ENCODE measurements at regions not wholly inside any gene's neighbourhood (a gene's known extent, or its start where the extent isn't known, plus 50 kb on each side); places are given as distances from the start of the nearest gene placed in this dataset.

DNA sequence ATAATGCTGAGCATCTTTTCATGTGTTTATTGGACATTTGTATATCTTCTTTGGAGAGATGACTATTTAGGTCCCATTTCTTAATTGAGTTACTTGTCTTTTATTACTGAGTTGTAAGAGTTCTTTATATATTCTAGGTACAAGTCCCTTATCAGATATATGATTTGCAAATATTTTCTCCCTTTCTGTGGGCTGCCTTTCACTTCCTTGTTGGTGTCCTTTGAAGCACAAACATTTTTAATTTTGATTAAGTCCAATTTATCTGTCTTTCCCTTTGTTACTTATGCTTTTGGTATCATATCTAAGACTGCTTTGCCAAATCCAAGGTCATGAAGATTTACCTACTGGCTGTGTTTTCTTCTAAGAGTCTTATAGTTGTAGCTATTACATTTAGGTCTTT is 113.2 kb downstream of the HNRNPD start:
- no peaks in the 10 kb centered on the region for H3K9me3 Mint-ChIP-seq
- intact Hi-C loops (cut with micrococcal nuclease), result loop anchor here (10.0 kb wide), 1 partner anchor 856 kb away; no protein-coding TSS in a partner anchor

DNA sequence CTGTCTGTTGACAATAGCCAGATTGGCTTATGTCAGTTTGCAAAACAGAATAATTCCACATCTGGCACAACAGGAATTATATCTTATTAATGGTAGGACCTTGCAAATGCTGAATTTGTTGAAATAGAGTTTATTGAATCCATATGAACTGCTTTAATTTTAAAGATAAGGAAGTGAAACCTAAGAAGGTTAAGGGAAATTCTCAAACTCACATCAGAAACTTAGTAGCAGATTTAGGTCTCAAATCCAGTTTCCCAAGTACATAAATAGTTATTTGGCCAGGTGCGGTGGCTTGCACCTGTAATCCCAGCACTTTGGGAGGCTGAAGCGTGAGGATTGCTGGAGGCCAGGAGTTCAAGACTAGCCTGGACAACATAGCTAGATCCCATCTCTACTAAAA is 117.1 kb downstream of the HNRNPD start:
- intact Hi-C loops (cut with micrococcal nuclease), result no loop called here

More for the DNA sequence above, 113.2 kb downstream of the HNRNPD start:
- H3K4me3 Mint-ChIP-seq, result no peak overlapping the region
- H3K27me3 Mint-ChIP-seq (ENCODE audit: low read depth in 3 of 3), result peaks cover 0 to 3% (median 1%) of the 10 kb centered on the region in 3 donors
- no peak for DNase-seq
- Histone ChIP-seq H4K20me1 (ENCODE audit: insufficient read depth, low read length) (no peaks in the 10 kb centered on the region), H3K4me1 (ENCODE audit: control insufficient read depth in 1 of 2, insufficient read depth in 2 of 2, low read length in 2 of 2) (peaks cover 10 to 21% of the 10 kb centered on the region in 2 donors), H3K4me2 (replicated peaks; ENCODE audit: extremely low read depth, low read length, poor library complexity, severe bottlenecking) (no peak overlapping the region), H3K27me3 (ENCODE audit: control insufficient read depth in 2 of 2, insufficient read depth in 2 of 2, low read length in 2 of 2) (no peaks in the 10 kb centered on the region), H3K27ac (ENCODE audit: low read depth in 1 of 2, low read length in 2 of 2) (no peak overlapping the region), H3K79me2 (ENCODE audit: insufficient read depth, low read length) (no peaks in the 10 kb centered on the region), H3K9me3 (replicated peaks in 1 of 2; ENCODE audit: control insufficient read depth in 1 of 2, insufficient read depth in 1 of 2, low read length in 2 of 2) (no peaks in the 10 kb centered on the region), H2AFZ (ENCODE audit: insufficient read depth, low read depth, low read length, poor library complexity, severe bottlenecking) (no peak overlapping the region), H3K36me3 (replicated peaks in 1 of 2; ENCODE audit: control insufficient read depth in 1 of 2, insufficient read depth in 2 of 2, low read length in 2 of 2) (no peaks in the 10 kb centered on the region), H3K9ac (ENCODE audit: insufficient read depth, low read length, poor library complexity, severe bottlenecking) (no peak overlapping the region), H3K4me3 (replicated peaks in 1 of 3; ENCODE audit: low read depth in 2 of 3, low read length in 3 of 3) (no peak overlapping the region)
- peaks cover 0 to 2% of the 10 kb centered on the region in 2 donors for H3K36me3 Mint-ChIP-seq
- peak overlapping the region in 1 of 7 donors; percentile 10 for H3K27ac Mint-ChIP-seq
- TF ChIP-seq CTCF (IDR thresholded peaks at IDR 0.05), result no peak
- peaks cover 20% of the 10 kb centered on the region for H3K4me1 Mint-ChIP-seq

More for the DNA sequence above, 117.1 kb downstream of the HNRNPD start:
- H3K36me3 ChIP-seq (replicated peaks in 1 of 2; ENCODE audit: control insufficient read depth in 1 of 2, insufficient read depth in 2 of 2, low read length in 2 of 2), result no peaks in the 10 kb centered on the region
- H3K9me3 ChIP-seq (replicated peaks in 1 of 2; ENCODE audit: control insufficient read depth in 1 of 2, insufficient read depth in 1 of 2, low read length in 2 of 2), result no peaks in the 10 kb centered on the region
- H2AFZ ChIP-seq (ENCODE audit: insufficient read depth, low read depth, low read length, poor library complexity, severe bottlenecking), result no peak overlapping the region
- no peak overlapping the region for H3K4me3 ChIP-seq (replicated peaks in 1 of 3; ENCODE audit: low read depth in 2 of 3, low read length in 3 of 3)
- H3K4me1 ChIP-seq (ENCODE audit: control insufficient read depth in 1 of 2, insufficient read depth in 2 of 2, low read length in 2 of 2), result peaks cover 10 to 21% of the 10 kb centered on the region in 2 donors
- H4K20me1 ChIP-seq (ENCODE audit: insufficient read depth, low read length), result no peaks in the 10 kb centered on the region
- Mint-ChIP-seq H3K36me3 (no peaks in the 10 kb centered on the region), H3K27me3 (ENCODE audit: low read depth in 3 of 3) (peaks cover 0 to 3% (median 1%) of the 10 kb centered on the region in 3 donors), H3K27ac (no peak overlapping the region), H3K9me3 (no peaks in the 10 kb centered on the region), H3K4me1 (peaks cover 20% of the 10 kb centered on the region), H3K4me3 (no peak overlapping the region)
- no peak overlapping the region for H3K27ac ChIP-seq (ENCODE audit: low read depth in 1 of 2, low read length in 2 of 2)
- H3K9ac ChIP-seq (ENCODE audit: insufficient read depth, low read length, poor library complexity, severe bottlenecking), result no peak overlapping the region
- no peaks in the 10 kb centered on the region for H3K79me2 ChIP-seq (ENCODE audit: insufficient read depth, low read length)
- peak in 2 of 3 donors; percentile 19 to 24 for DNase-seq
- no peaks in the 10 kb centered on the region for H3K27me3 ChIP-seq (ENCODE audit: control insufficient read depth in 2 of 2, insufficient read depth in 2 of 2, low read length in 2 of 2)
- WGBS (ENCODE audit: insufficient coverage), result 88% methylated on average over 1 of the region's 2 CpGs
- H3K4me2 ChIP-seq (replicated peaks; ENCODE audit: extremely low read depth, low read length, poor library complexity, severe bottlenecking), result no peak overlapping the region
- no peak for TF ChIP-seq CTCF (IDR thresholded peaks at IDR 0.05)

All from CD14-positive monocyte (primary cell).